HG03066 (cell line): ENCODE measurements at regions not wholly inside any gene's neighbourhood (a gene's known extent, or its start where the extent isn't known, plus 50 kb on each side); places are given as distances from the start of the nearest gene placed in this dataset.

Source experiments
- ATAC-seq: cut with Tn5 transposase; IDR thresholded peaks from one replicate; pipeline ENCODE4 v1.9.1; 2021; ENCODE audit warnings: low read depth; ENCODE audit not compliant: unreplicated experiment

- ATAC-seq: no peak
Observed at GRCh38 chr10:21184216-21184615, 287.1 kb upstream of the NEBL start.

- ATAC-seq: no peak
Observed at GRCh38 chr10:21183025-21183424, 285.9 kb upstream of the NEBL start.

GRCh38 chr10:21181451-21181850 is 284.3 kb upstream of the NEBL start:
- ATAC-seq: no peak

GRCh38 chr10:21180604-21181003 is 283.5 kb upstream of the NEBL start:
- no peak for ATAC-seq

GRCh38 chr10:21176934-21177480 is 279.9 kb upstream of the NEBL start:
- no peak for ATAC-seq

- no peak for ATAC-seq
Observed at GRCh38 chr10:21175797-21176196, 278.7 kb upstream of the NEBL start.

GRCh38 chr10:21174715-21175495 is 277.8 kb upstream of the NEBL start:
- no peak for ATAC-seq

GRCh38 chr10:21173802-21174714 is 276.9 kb upstream of the NEBL start:
- ATAC-seq: no peak

- ATAC-seq: no peak
Observed at GRCh38 chr10:21172930-21173801, 276.1 kb upstream of the NEBL start.

- ATAC-seq: no peak
Observed at GRCh38 chr10:21172542-21172929, 275.4 kb upstream of the NEBL start.

GRCh38 chr10:21171936-21172541 is 274.9 kb upstream of the NEBL start:
- no peak for ATAC-seq

- ATAC-seq: no peak
Observed at GRCh38 chr10:21171197-21171935, 274.3 kb upstream of the NEBL start.

GRCh38 chr10:21170216-21170615 is 273.1 kb upstream of the NEBL start:
- no peak for ATAC-seq

- ATAC-seq: no peak
Observed at GRCh38 chr10:21169271-21169670, 272.2 kb upstream of the NEBL start.

GRCh38 chr10:21167288-21168010 is 270.3 kb upstream of the NEBL start:
- ATAC-seq: no peak

GRCh38 chr10:21166557-21167287 is 269.6 kb upstream of the NEBL start:
- no peak for ATAC-seq

- ATAC-seq: no peak
Observed at GRCh38 chr10:21165489-21165888, 268.4 kb upstream of the NEBL start.

GRCh38 chr10:21164687-21165086 is 267.6 kb upstream of the NEBL start:
- ATAC-seq: no peak
